ENCODE measurements at regions not wholly inside any gene's neighbourhood (a gene's known extent, or its start where the extent isn't known, plus 50 kb on each side); places are given as distances from the start of the nearest gene placed in this dataset.

GRCh38 chr20:19881080-19881840 is 123.2 kb downstream of the RIN2 start:
- TF ChIP-seq CTCF (IDR thresholded peaks at IDR 0.05; ENCODE audit: borderline replicate concordance, extremely low read depth, low read length, poor library complexity, severe bottlenecking) (no peak), EZH2 (IDR thresholded peaks at IDR 0.05; ENCODE audit: borderline replicate concordance, low read depth, low read length, severe bottlenecking) (no peak)

All from DND-41 (cell line).